Dendritic cell treated with granulocyte-macrophage colony-stimulating factor and Interleukin-4, amounts not matched to agents 40 ng/mL and 50 ng/mL, for 4 days (primary cell): ENCODE measurements at regions not wholly inside any gene's neighbourhood (a gene's known extent, or its start where the extent isn't known, plus 50 kb on each side); places are given as distances from the start of the nearest gene placed in this dataset.

Source experiments
- H3K27ac Mint-ChIP-seq: one replicate; pipeline ENCODE4 v1.8.0; 2022; ENCODE audit warnings: mild to moderate bottlenecking, mixed read lengths
- H3K27me3 Mint-ChIP-seq: one replicate; pipeline ENCODE4 v1.8.0; 2022; ENCODE audit warnings: mild to moderate bottlenecking, mixed read lengths
- H3K36me3 Mint-ChIP-seq: one replicate; pipeline ENCODE4 v1.8.0; 2022; ENCODE audit warnings: low read depth, mixed read lengths
- H3K4me1 Mint-ChIP-seq: one replicate; pipeline ENCODE4 v1.8.0; 2022; ENCODE audit warnings: low read depth, mixed read lengths
- H3K4me3 Mint-ChIP-seq: one replicate; pipeline ENCODE4 v1.8.0; 2022; ENCODE audit warnings: mild to moderate bottlenecking, moderate library complexity, mixed read lengths
- H3K9me3 Mint-ChIP-seq: one replicate; pipeline ENCODE4 v1.8.0; 2022; ENCODE audit warnings: mixed read lengths
- intact Hi-C: fragments of 100-400 bp; cut with micrococcal nuclease; formaldehyde crosslinking; loops from one replicate; pipeline ENCODE4 v1.15.0; 2022

GRCh38 chrY:21295206-21295605, 215.9 kb upstream of the RBMY1B start:
- Mint-ChIP-seq H3K9me3 (peaks cover 8% of the 10 kb centered on the region), H3K36me3 (no peaks in the 10 kb centered on the region), H3K27ac (no peak overlapping the region), H3K27me3 (no peaks in the 10 kb centered on the region), H3K4me1 (peaks cover 10% of the 10 kb centered on the region), H3K4me3 (no peak overlapping the region)
- intact Hi-C loops, result no loop called here

DNA sequence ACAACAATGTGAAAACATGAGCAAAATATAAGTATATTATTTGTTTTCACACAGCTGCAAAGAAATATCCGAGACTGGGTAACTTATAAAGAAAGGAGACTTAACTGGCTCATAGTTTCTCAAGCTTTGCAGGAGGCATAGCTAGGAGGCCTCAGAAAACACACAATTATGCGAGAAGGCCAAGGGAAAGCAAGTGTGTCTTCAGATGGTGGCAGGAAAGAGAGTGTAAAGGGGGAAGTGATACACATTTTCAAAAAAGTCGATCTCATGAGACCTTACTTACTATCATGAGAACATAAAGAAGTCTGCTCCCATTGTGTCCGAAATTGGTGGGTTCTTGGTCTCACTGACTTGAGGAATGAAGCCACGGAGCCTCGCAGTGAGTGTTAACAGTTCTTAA, 208.9 kb upstream of the RBMY1B start:
- Mint-ChIP-seq H3K4me3 (no peak overlapping the region), H3K27ac (no peak overlapping the region), H3K9me3 (no peaks in the 10 kb centered on the region), H3K36me3 (no peaks in the 10 kb centered on the region), H3K27me3 (no peaks in the 10 kb centered on the region), H3K4me1 (no peaks in the 10 kb centered on the region)
- intact Hi-C loops, result no loop called here

GRCh38 chrY:21315366-21315765, 195.8 kb upstream of the RBMY1B start:
- Mint-ChIP-seq H3K36me3 (no peaks in the 10 kb centered on the region), H3K27me3 (no peaks in the 10 kb centered on the region), H3K27ac (no peak overlapping the region), H3K4me1 (no peaks in the 10 kb centered on the region), H3K9me3 (no peaks in the 10 kb centered on the region), H3K4me3 (no peak overlapping the region)
- intact Hi-C loops, result no loop called here
